NCI-H1694 treated with DMSO at 0.1 percent for 48 hours (cell line): ENCODE measurements at regions not wholly inside any gene's neighbourhood (a gene's known extent, or its start where the extent isn't known, plus 50 kb on each side); places are given as distances from the start of the nearest gene placed in this dataset.

Source experiments
- DNase-seq: peaks from one replicate; lab custom pipeline; 2025; lab: John Stamatoyannopoulos, UW

- DNase-seq: no peak
Observed at GRCh38 chrX:131703646-131704045, 159.8 kb downstream of the OR13H1 start.

- DNase-seq: peak; percentile 65
Observed at GRCh38 chrX:131704136-131704695, 160.3 kb downstream of the OR13H1 start.

- no peak for DNase-seq
Observed at GRCh38 chrX:131709553-131709952, 165.7 kb downstream of the OR13H1 start.

- no peak for DNase-seq
Observed at GRCh38 chrX:131711478-131711867, 167.6 kb downstream of the OR13H1 start.

- no peak for DNase-seq
Observed at GRCh38 chrX:131723646-131724045, 179.8 kb downstream of the OR13H1 start.

GRCh38 chrX:131724292-131724691 lies 180.4 kb downstream of the OR13H1 start:
- no peak for DNase-seq

GRCh38 chrX:131725001-131725654 lies 181.3 kb downstream of the OR13H1 start:
- DNase-seq: no peak

- DNase-seq: no peak
Observed at GRCh38 chrX:131727778-131728177, 183.9 kb downstream of the OR13H1 start.

- no peak for DNase-seq
Observed at GRCh38 chrX:131728295-131729145, 184.6 kb downstream of the OR13H1 start.

- DNase-seq: no peak
Observed at GRCh38 chrX:131729295-131729694, 185.4 kb downstream of the OR13H1 start.

- no peak for DNase-seq
Observed at GRCh38 chrX:131734621-131735020, 190.7 kb downstream of the OR13H1 start.

GRCh38 chrX:131735127-131735526 lies 191.3 kb downstream of the OR13H1 start:
- no peak for DNase-seq

GRCh38 chrX:131739823-131740222 lies 195.9 kb downstream of the OR13H1 start:
- DNase-seq: no peak

- no peak for DNase-seq
Observed at GRCh38 chrX:131741103-131741581, 197.3 kb downstream of the OR13H1 start.

GRCh38 chrX:131745942-131746489 lies 202.1 kb downstream of the OR13H1 start:
- no peak for DNase-seq

- peak; percentile 70 for DNase-seq
Observed at GRCh38 chrX:131746491-131746968, 202.7 kb downstream of the OR13H1 start.

GRCh38 chrX:131747173-131747572 lies 203.3 kb downstream of the OR13H1 start:
- DNase-seq: peak; percentile 21

- no peak for DNase-seq
Observed at GRCh38 chrX:131752493-131753198, 208.8 kb downstream of the OR13H1 start.

- no peak for DNase-seq
Observed at GRCh38 chrX:131762802-131763234, 218.9 kb downstream of the OR13H1 start.

- DNase-seq: no peak
Observed at GRCh38 chrX:131763674-131764073, 219.8 kb downstream of the OR13H1 start.

GRCh38 chrX:131764216-131764615 lies 220.3 kb downstream of the OR13H1 start:
- no peak for DNase-seq
